OCI-LY1 (cell line): ENCODE measurements at regions not wholly inside any gene's neighbourhood (a gene's known extent, or its start where the extent isn't known, plus 50 kb on each side); places are given as distances from the start of the nearest gene placed in this dataset.

Source experiments
- H2AFZ ChIP-seq: fragments of 200-600 bp; sonication (generic), shearing (Covaris generic); 2 replicates; pipeline ENCODE4 v1.6.0; 2014; ENCODE audit warnings: antibody characterized with exemption, mild to moderate bottlenecking, low read length
- H3F3A ChIP-seq: fragments of 200-600 bp; sonication (generic), shearing (Covaris generic); 2 replicates; pipeline ENCODE4 v1.6.0; 2014; ENCODE audit warnings: mild to moderate bottlenecking, antibody characterized with exemption, low read length, moderate library complexity; ENCODE audit not compliant: insufficient read depth
- H3K27ac ChIP-seq: fragments of 200-600 bp; sonication (generic); 2 replicates; pipeline ENCODE4 v1.5.1; 2014; ENCODE audit warnings: low read length, mixed run types, mild to moderate bottlenecking, low read depth; ENCODE audit not compliant: poor library complexity, severe bottlenecking
- H3K27me3 ChIP-seq: fragments of 200-600 bp; sonication (generic); 2 replicates; pipeline ENCODE4 v1.6.0; 2014; ENCODE audit warnings: antibody characterized with exemption, mild to moderate bottlenecking, low read length, moderate library complexity; ENCODE audit not compliant: insufficient read depth
- H3K36me3 ChIP-seq: fragments of 200-600 bp; sonication (generic); 2 replicates; pipeline ENCODE4 v1.6.1; 2014; ENCODE audit warnings: mild to moderate bottlenecking, antibody characterized with exemption, low read length, moderate library complexity, mixed read lengths; ENCODE audit not compliant: insufficient read depth
- H3K4me1 ChIP-seq: fragments of 200-600 bp; sonication (generic); 2 replicates; pipeline ENCODE4 v1.5.1; 2014; ENCODE audit warnings: mild to moderate bottlenecking, low read length, moderate library complexity; ENCODE audit not compliant: insufficient read depth, severe bottlenecking
- H3K4me2 ChIP-seq: fragments of 200-600 bp; sonication (generic), shearing (Covaris generic); 2 replicates; pipeline ENCODE4 v1.6.1; 2014; ENCODE audit warnings: low read length
- H3K4me3 ChIP-seq: fragments of 200-600 bp; sonication (generic); 2 replicates; pipeline ENCODE4 v1.5.1; 2014; ENCODE audit warnings: low read length, low read depth, mild to moderate bottlenecking, mixed read lengths; ENCODE audit not compliant: poor library complexity, severe bottlenecking
- H3K79me2 ChIP-seq: fragments of 200-600 bp; shearing (Covaris generic); 2 replicates; pipeline ENCODE4 v1.6.1; 2016; ENCODE audit warnings: mixed run types, low read length, mixed read lengths; ENCODE audit not compliant: insufficient read depth
- H3K9ac ChIP-seq: fragments of 200-600 bp; sonication (generic), shearing (Covaris generic); 2 replicates; pipeline ENCODE4 v1.6.1; 2014; ENCODE audit warnings: mild to moderate bottlenecking, low read length, mixed read lengths
- H3K9me2 ChIP-seq: fragments of 200-600 bp; sonication (generic), shearing (Covaris generic); 2 replicates; pipeline ENCODE4 v1.6.1; 2014; ENCODE audit warnings: low read depth, mild to moderate bottlenecking, low read length, mixed read lengths
- H3K9me3 ChIP-seq: fragments of 200-600 bp; shearing (Covaris generic); 2 replicates; pipeline ENCODE4 v1.6.1; 2014; ENCODE audit warnings: low read length, mixed read lengths
- H4K20me1 ChIP-seq: fragments of 200-600 bp; sonication (generic), shearing (Covaris generic); 2 replicates; pipeline ENCODE4 v1.6.0; 2016; ENCODE audit warnings: mild to moderate bottlenecking, low read length; ENCODE audit not compliant: insufficient read depth
- CTCF ChIP-seq: fragments of 200-600 bp; sonication (generic), shearing (Covaris generic); IDR thresholded peaks from 2 replicates; pipeline ENCODE4 v1.5.1; 2017; ENCODE audit warnings: mild to moderate bottlenecking, antibody characterized with exemption, low read length, moderate library complexity, mixed read lengths
- EZH2 ChIP-seq: fragments of 200-600 bp; sonication (generic), shearing (Covaris generic); IDR thresholded peaks from 2 replicates; pipeline ENCODE4 v1.8.0; 2017; ENCODE audit warnings: borderline replicate concordance, mixed run types, mild to moderate bottlenecking, antibody characterized with exemption, low read length, moderate library complexity, mixed read lengths

GRCh38 chr14:98599082-98599481, 672.9 kb downstream of the BCL11B start:
- Histone ChIP-seq H3K36me3 (no peaks in the 10 kb centered on the region), H3K9me3 (no peaks in the 10 kb centered on the region), H3K4me1 (no peaks in the 10 kb centered on the region), H3K9ac (no peak overlapping the region), H3K4me2 (no peak overlapping the region), H3F3A (no peaks in the 10 kb centered on the region), H3K9me2 (no peaks in the 10 kb centered on the region), H3K79me2 (no peaks in the 10 kb centered on the region), H4K20me1 (no peaks in the 10 kb centered on the region), H2AFZ (no peak overlapping the region), H3K27me3 (no peaks in the 10 kb centered on the region), H3K4me3 (no peak overlapping the region), H3K27ac (no peak overlapping the region)
- no peak for TF ChIP-seq CTCF
- no peak for TF ChIP-seq EZH2

- Histone ChIP-seq H3K9ac (no peak overlapping the region), H2AFZ (no peak overlapping the region), H3K79me2 (no peaks in the 10 kb centered on the region), H3K4me1 (no peaks in the 10 kb centered on the region), H3F3A (no peaks in the 10 kb centered on the region), H3K27me3 (no peaks in the 10 kb centered on the region), H3K36me3 (no peaks in the 10 kb centered on the region), H3K27ac (no peak overlapping the region), H4K20me1 (no peaks in the 10 kb centered on the region), H3K4me2 (no peak overlapping the region), H3K9me3 (no peaks in the 10 kb centered on the region), H3K9me2 (no peaks in the 10 kb centered on the region), H3K4me3 (no peak overlapping the region)
- TF ChIP-seq EZH2 (no peak), CTCF (no peak)
Observed at GRCh38 chr14:98602983-98603382, 669.0 kb downstream of the BCL11B start.

GRCh38 chr14:98605043-98605442, 667.0 kb downstream of the BCL11B start:
- no peak for TF ChIP-seq CTCF
- no peak for TF ChIP-seq EZH2
- Histone ChIP-seq H3K4me1 (no peaks in the 10 kb centered on the region), H3K9me3 (no peaks in the 10 kb centered on the region), H3K9ac (no peak overlapping the region), H3K9me2 (no peaks in the 10 kb centered on the region), H3K79me2 (no peaks in the 10 kb centered on the region), H3F3A (no peaks in the 10 kb centered on the region), H3K36me3 (no peaks in the 10 kb centered on the region), H4K20me1 (no peaks in the 10 kb centered on the region), H3K4me3 (no peak overlapping the region), H3K27me3 (no peaks in the 10 kb centered on the region), H3K4me2 (no peak overlapping the region), H3K27ac (no peak overlapping the region), H2AFZ (no peak overlapping the region)
